K562 (cell line): ENCODE measurements at regions not wholly inside any gene's neighbourhood (a gene's known extent, or its start where the extent isn't known, plus 50 kb on each side); places are given as distances from the start of the nearest gene placed in this dataset.

ENCODE experiments used
- ATAC-seq: fragments of 200-7000 bp; cut with Tn5 transposase; 3 replicates; pipeline ENCODE4 v1.9.1; 2020; ENCODE audit warnings: moderate library complexity
- BruUV-seq: library from RNA; stranded (reverse); fragments of 400-500 nt; replicated peaks from 2 replicates; lab custom pipeline; 2021; lab: Mats Ljungman, UMichigan
- CTCF ChIA-PET: fragments of 300-600 bp; formaldehyde crosslinking; extraction: SDS; loops from one replicate; lab custom pipeline; 2021; ENCODE audit warnings: low intra/inter-chr PET ratio; lab: Yijun Ruan, JAX
- POLR2A ChIA-PET: fragments of 300-600, 350-650 bp; sonication (Branson Sonifier 250); formaldehyde crosslinking; extraction: SDS; loops from one replicate; lab custom pipeline; 2021; ENCODE audit warnings: antibody characterized with exemption, inconsistent platforms; lab: Yijun Ruan, JAX
- DNase-seq, 4 experiments: peaks; one replicate each; pipeline versions ENCODE4 v3.0.0 to v3.0.0-alpha.2; 2011 to 2018; ENCODE audit warnings: low spot score in 3 of 4, mixed read lengths in 3 of 4; ENCODE audit errors: extremely low read depth in 1 of 4
- FAIRE-seq: peaks from 2 replicates; lab custom pipeline; 2011; peaks lifted over from hg19 to GRCh38; lab: Jason Lieb, UNC
- H2AFZ ChIP-seq: 2 replicates; pipeline ENCODE4 v1.6.0; 2011; ENCODE audit warnings: low read depth, low read length, control low read depth, inconsistent platforms
- H3K27ac ChIP-seq: fragments of 200-600 bp; 3 replicates; pipeline ENCODE4 v1.8.0; 2011; ENCODE audit warnings: low read depth, mild to moderate bottlenecking, control low read depth, inconsistent platforms, low read length, moderate library complexity, mixed read lengths; ENCODE audit errors: extremely low read depth
- H3K27me3 ChIP-seq, 2 experiments: fragments of 300-600 bp in 1 of 2; 2 replicates in 1 of 2; 3 replicates in 1 of 2; pipeline versions ENCODE4 v1.6.0 to v1.8.0; 2011; ENCODE audit warnings: inconsistent platforms in 2 of 2, low read length in 2 of 2, mild to moderate bottlenecking in 1 of 2, mixed read lengths in 1 of 2, moderate library complexity in 1 of 2; ENCODE audit not compliant: control insufficient read depth in 2 of 2, insufficient read depth in 2 of 2
- H3K36me3 ChIP-seq: fragments of 300-600 bp; 3 replicates; pipeline ENCODE4 v1.8.0; 2011; ENCODE audit warnings: mild to moderate bottlenecking, low read length, inconsistent platforms; ENCODE audit not compliant: control insufficient read depth, insufficient read depth
- H3K4me1 ChIP-seq, 2 experiments: fragments of 200-600 bp in 1 of 2; replicated peaks in 1 of 2; 2 replicates in 1 of 2; 3 replicates in 1 of 2; pipeline versions ENCODE4 v1.5.1 to v1.8.0; 2011; ENCODE audit warnings: inconsistent platforms in 2 of 2, low read length in 2 of 2, mild to moderate bottlenecking in 1 of 2, mixed read lengths in 1 of 2, moderate library complexity in 1 of 2; ENCODE audit not compliant: control insufficient read depth in 2 of 2, insufficient read depth in 2 of 2
- H3K4me2 ChIP-seq: 2 replicates; pipeline ENCODE4 v1.6.1; 2011; ENCODE audit warnings: low read length, control low read depth, inconsistent platforms, mixed read lengths; ENCODE audit not compliant: insufficient read depth
- H3K4me3 ChIP-seq: fragments of 200-600 bp; sonication (generic), shearing (Covaris generic); 2 replicates; pipeline ENCODE4 v1.5.1; 2016; ENCODE audit warnings: control low read depth, inconsistent platforms
- H3K79me2 ChIP-seq: fragments of 200-600 bp; 3 replicates; pipeline ENCODE4 v1.8.0; 2011; ENCODE audit warnings: low read length, inconsistent platforms; ENCODE audit not compliant: control insufficient read depth, insufficient read depth
- H3K9ac ChIP-seq, 2 experiments: 2 replicates each; pipeline versions ENCODE4 v1.6.0 to v1.6.1; 2011; ENCODE audit warnings: low read depth in 2 of 2, low read length in 2 of 2, control low read depth in 1 of 2, inconsistent platforms in 1 of 2, mild to moderate bottlenecking in 1 of 2, mixed read lengths in 1 of 2; ENCODE audit not compliant: insufficient read depth in 1 of 2
- H3K9me1 ChIP-seq: one replicate; pipeline ENCODE4 v1.6.0; 2011; ENCODE audit warnings: inconsistent platforms, mild to moderate bottlenecking, low read length, moderate library complexity; ENCODE audit not compliant: control insufficient read depth, insufficient read depth
- H3K9me3 ChIP-seq: replicated peaks from 2 replicates; pipeline ENCODE4 v1.5.1; 2011; ENCODE audit warnings: low read depth, low read length, inconsistent platforms; ENCODE audit not compliant: control insufficient read depth, insufficient read depth
- H4K20me1 ChIP-seq: replicated peaks from 2 replicates; pipeline ENCODE4 v1.6.1; 2011; ENCODE audit warnings: low read length, inconsistent platforms, mixed read lengths; ENCODE audit not compliant: control insufficient read depth, insufficient read depth
- ASH1L ChIP-seq: fragments of 450-650 bp; IDR thresholded peaks from 2 replicates; pipeline ENCODE4 v1.6.1; 2018; ENCODE audit warnings: borderline replicate concordance, mild to moderate bottlenecking, low read depth; ENCODE audit not compliant: partially characterized antibody
- EWSR1 ChIP-seq: fragments of 450-650 bp; IDR thresholded peaks from 2 replicates; pipeline ENCODE4 v1.6.1; 2018; ENCODE audit warnings: borderline replicate concordance, mild to moderate bottlenecking, low read depth, moderate library complexity; ENCODE audit not compliant: partially characterized antibody
- GABPB2 ChIP-seq: fragments of 250-450 bp; sonication (Bioruptor Pico); conservative IDR thresholded peaks from 2 replicates; pipeline ENCODE4 v1.5.1; 2021; ENCODE audit warnings: mild to moderate bottlenecking
- HDAC2 ChIP-seq: fragments of 450-650 bp; IDR thresholded peaks from 2 replicates; pipeline ENCODE4 v1.6.1; 2016; ENCODE audit warnings: mild to moderate bottlenecking
- HMGXB4 ChIP-seq: sonication (generic); formaldehyde crosslinking; IDR thresholded peaks from 2 replicates; pipeline ENCODE4 v1.8.1; 2023; ENCODE audit warnings: mild to moderate bottlenecking, missing genetic modification reagents
- IFI16 ChIP-seq: fragments of 250-450 bp; sonication (Bioruptor Pico); IDR thresholded peaks from 2 replicates; pipeline ENCODE4 v2.1.2; 2022; ENCODE audit warnings: mild to moderate bottlenecking, inconsistent platforms
- MYNN ChIP-seq, 2 experiments: sonication (generic); formaldehyde crosslinking in 1 of 2; IDR thresholded peaks; 2 replicates each; pipeline versions ENCODE4 v1.5.0 to v1.6.1; 2016 to 2020; ENCODE audit warnings: antibody characterized with exemption in 1 of 2, missing genetic modification reagents in 1 of 2
- POLR2B ChIP-seq: fragments of 450-650 bp; IDR thresholded peaks from 2 replicates; pipeline ENCODE4 v1.6.1; 2018; ENCODE audit warnings: low read depth; ENCODE audit not compliant: partially characterized antibody
- PPARD ChIP-seq: fragments of 250-450 bp; sonication (Bioruptor Pico); IDR thresholded peaks from 2 replicates; pipeline ENCODE4 v1.8.0; 2022; ENCODE audit warnings: inconsistent platforms, mild to moderate bottlenecking, moderate library complexity
- RUNX1 ChIP-seq: sonication (generic); IDR thresholded peaks from 2 replicates; pipeline ENCODE4 v1.6.1; 2016; ENCODE audit warnings: antibody characterized with exemption, low read depth
- SAP30 ChIP-seq: fragments of 200-600 bp; sonication (generic); IDR thresholded peaks from 2 replicates; pipeline ENCODE4 v1.6.1; 2012; ENCODE audit warnings: borderline replicate concordance, low read depth, mild to moderate bottlenecking, moderate library complexity, low read length, control low read depth, inconsistent platforms; ENCODE audit not compliant: insufficient read depth, poor library complexity, severe bottlenecking
- SETDB1 ChIP-seq: IDR thresholded peaks from one replicate; pipeline ENCODE4 v1.6.1; 2012; ENCODE audit warnings: low read length, control low read depth, inconsistent platforms
- SFPQ ChIP-seq: fragments of 200-400 bp; formaldehyde crosslinking; IDR thresholded peaks from 2 replicates; pipeline ENCODE4 v1.6.1; 2017; ENCODE audit warnings: mild to moderate bottlenecking, low read depth, low read length, moderate library complexity
- TAL1 ChIP-seq: fragments of 450-650 bp; IDR thresholded peaks from 2 replicates; pipeline ENCODE4 v1.6.1; 2016; ENCODE audit warnings: mild to moderate bottlenecking
- TEAD4 ChIP-seq, 2 experiments: sonication (generic) in 1 of 2; formaldehyde crosslinking in 1 of 2; IDR thresholded peaks; 2 replicates each; pipeline versions ENCODE4 v1.6.1 to v1.8.0; 2012 to 2022; ENCODE audit warnings: borderline replicate concordance in 1 of 2, inconsistent platforms in 1 of 2, low read length in 1 of 2, mild to moderate bottlenecking in 1 of 2, missing genetic modification reagents in 1 of 2
- ZKSCAN3 ChIP-seq: fragments of 250-450 bp; sonication (Bioruptor Pico); IDR thresholded peaks from 2 replicates; pipeline ENCODE4 v1.4.0; 2020
- ZNF121 ChIP-seq: sonication (generic); formaldehyde crosslinking; conservative IDR thresholded peaks from 2 replicates; pipeline ENCODE4 v1.8.0; 2022; ENCODE audit warnings: missing genetic modification reagents
- ZNF133 ChIP-seq: fragments of 250-450 bp; sonication (Bioruptor Pico); IDR thresholded peaks from 2 replicates; pipeline ENCODE4 v1.4.0; 2020; ENCODE audit warnings: mild to moderate bottlenecking
- ZNF445 ChIP-seq: fragments of 250-450 bp; sonication (Bioruptor Pico); IDR thresholded peaks from 2 replicates; pipeline ENCODE4 v1.4.0; 2020; ENCODE audit warnings: low read depth, mild to moderate bottlenecking, moderate library complexity
- WGBS: fragments of 100-300 bp; shearing (Covaris generic); methylation state at CpG from one replicate; pipeline ENCODE4 v1.1.6; 2016; ENCODE audit warnings: low coverage, mixed read lengths; ENCODE audit not compliant: insufficient coverage; ENCODE audit errors: missing lambda C conversion rate; 5-methylcytosine and 5-hydroxymethylcytosine counted together
- in situ Hi-C: fragments of 300-500 bp; cut with MboI; formaldehyde crosslinking; loops from 4 replicates; pipeline ENCODE4 v1.15.0; 2018; ENCODE audit warnings: inconsistent platforms, mixed read lengths
- intact Hi-C: fragments of 100-400 bp; cut with micrococcal nuclease; formaldehyde crosslinking; loops from 2 replicates; pipeline ENCODE4 v1.14.2; 2022

- no peak overlapping the region for H2AFZ ChIP-seq
- WGBS = 3% methylated on average over 9 of the region's 9 CpGs
- ChIA-PET POLR2A (no interaction called here), CTCF (no interaction called here)
- no peaks in the 10 kb centered on the region for H3K9me1 ChIP-seq
- no peaks in the 10 kb centered on the region for H3K79me2 ChIP-seq
- H3K4me2 ChIP-seq = no peak overlapping the region
- intact Hi-C loops = no loop called here
- H3K27me3 ChIP-seq = no peaks in the 10 kb centered on the region
- H4K20me1 ChIP-seq = no peaks in the 10 kb centered on the region
- FAIRE-seq (no peak), ATAC-seq (no peak), DNase-seq (no peak)
- TF ChIP-seq IFI16 (CRISPR knock-in tag) (no peak), MYNN (IDR thresholded peaks at IDR 0.05) (no peak), MYNN (CRISPR knock-in tag; IDR thresholded peaks at IDR 0.05) (no peak), ZNF445 (CRISPR knock-in tag) (no peak), RUNX1 (no peak), TEAD4 (IDR thresholded peaks at IDR 0.05; ENCODE audit: low read length) (no peak), TEAD4 (CRISPR knock-in tag; IDR thresholded peaks at IDR 0.05; ENCODE audit: borderline replicate concordance) (no peak), HDAC2 (no peak), SFPQ (no peak), GABPB2 (no peak), ZNF133 (no peak), TAL1 (no peak), PPARD (CRISPR knock-in tag) (no peak), POLR2B (no peak), HMGXB4 (no peak), SETDB1 (no peak), ZNF121 (CRISPR knock-in tag) (no peak), ZKSCAN3 (no peak), ASH1L (no peak), SAP30 (no peak), EWSR1 (no peak)
- H3K9ac ChIP-seq = no peak overlapping the region
- no peak overlapping the region for H3K27ac ChIP-seq
- BruUV-seq = no TSS peak
- H3K9me3 ChIP-seq = no peaks in the 10 kb centered on the region
- no peaks in the 10 kb centered on the region for H3K36me3 ChIP-seq
- no peak overlapping the region for H3K4me3 ChIP-seq
- no peaks in the 10 kb centered on the region for H3K4me1 ChIP-seq
- in situ Hi-C loops = no loop called here
Observed at GRCh38 chr12:128111333-128111732, 155.6 kb upstream of the TMEM132C start.
